GM21360 (cell line): ENCODE measurements at regions not wholly inside any gene's neighbourhood (a gene's known extent, or its start where the extent isn't known, plus 50 kb on each side); places are given as distances from the start of the nearest gene placed in this dataset.

Experiments used
- ATAC-seq: cut with Tn5 transposase; IDR thresholded peaks from one replicate; pipeline ENCODE4 v1.9.1; 2021; ENCODE audit warnings: mild to moderate bottlenecking, moderate library complexity; ENCODE audit not compliant: unreplicated experiment

GRCh38 chr4:174122705-174123104 lies 160.8 kb downstream of the FBXO8 start:
- ATAC-seq, result no peak

DNA sequence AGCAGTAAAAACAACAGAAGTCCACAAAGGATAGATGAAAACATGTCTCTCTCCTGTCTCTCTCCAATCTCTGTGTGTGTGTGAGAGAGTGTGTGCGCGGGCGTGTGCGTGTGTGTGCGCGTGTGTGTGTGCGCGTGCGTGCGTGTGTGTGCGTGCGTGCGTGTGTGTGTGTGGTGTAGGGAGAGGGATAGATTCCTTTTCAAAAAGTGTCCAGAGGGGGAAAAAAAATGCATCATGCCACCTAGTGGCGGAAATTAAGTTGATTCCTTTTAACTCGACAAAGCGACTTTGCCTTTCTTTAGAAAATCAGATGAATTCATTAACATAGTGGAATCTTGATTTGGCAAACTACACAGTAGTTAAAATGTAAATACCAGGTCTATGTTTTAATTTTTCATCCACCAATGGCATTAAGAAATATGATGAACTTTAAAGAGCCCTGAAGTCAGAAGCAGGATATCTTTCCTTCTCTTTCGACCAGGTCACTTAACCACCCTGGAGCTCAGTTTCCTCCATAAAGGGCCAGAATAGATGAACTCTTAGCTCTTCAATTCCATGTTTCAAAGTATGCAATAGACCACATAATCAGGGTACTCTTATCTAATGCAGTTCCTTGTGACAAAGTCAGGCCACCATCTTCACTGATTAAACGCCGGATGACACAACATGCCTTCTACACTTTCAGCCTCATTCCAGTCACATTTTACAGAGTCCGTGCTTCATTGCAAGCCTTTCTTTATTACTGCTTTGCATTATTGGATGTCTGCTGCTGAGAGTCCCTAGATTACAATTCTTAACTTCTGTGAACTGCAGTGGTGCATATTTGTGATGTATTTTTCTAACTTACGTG lies 162.8 kb downstream of the FBXO8 start:
- ATAC-seq, result peak; percentile 46

- no peak for ATAC-seq
Measured at GRCh38 chr4:174119830-174120229, 163.6 kb downstream of the FBXO8 start.

DNA sequence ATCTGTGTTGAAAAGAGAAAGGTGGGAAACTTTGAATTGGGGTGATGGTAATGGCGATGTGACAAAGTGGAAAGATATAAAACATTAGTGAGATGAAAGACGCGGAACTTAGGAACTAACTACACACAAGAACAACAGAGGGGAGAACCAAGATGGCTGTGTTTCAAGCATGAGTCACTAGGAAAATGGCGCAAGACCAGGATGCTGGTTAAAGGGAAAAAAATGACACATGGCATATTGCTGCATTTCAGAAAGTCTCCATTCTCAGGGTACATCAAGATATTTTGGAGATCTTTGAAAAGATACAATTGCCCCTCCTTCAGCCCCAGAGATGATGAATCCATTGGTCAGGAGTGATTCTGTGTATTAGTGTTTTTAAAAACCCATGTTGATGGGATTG lies 164.4 kb downstream of the FBXO8 start:
- no peak for ATAC-seq

GRCh38 chr4:174118171-174118570 lies 165.3 kb downstream of the FBXO8 start:
- ATAC-seq, result no peak

DNA sequence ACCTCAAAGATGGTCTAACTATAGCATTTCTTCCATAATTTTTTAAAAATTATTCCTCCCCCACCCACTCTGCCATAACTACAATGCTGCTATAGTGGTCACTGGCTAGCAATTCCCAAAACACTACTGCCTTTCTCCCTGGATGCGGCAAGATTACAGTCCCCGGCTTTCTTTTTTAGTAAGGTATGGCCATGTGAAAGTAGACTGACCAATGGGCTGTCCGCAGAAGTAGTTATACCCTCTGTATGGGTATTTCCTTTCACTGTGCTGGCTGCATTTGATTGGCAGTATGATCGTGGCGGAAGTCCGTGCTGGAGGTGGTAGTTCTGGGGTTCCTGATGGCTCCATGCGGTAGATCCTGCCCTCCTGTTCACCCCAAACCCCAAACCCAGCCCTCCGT lies 166.0 kb downstream of the FBXO8 start:
- no peak for ATAC-seq

DNA sequence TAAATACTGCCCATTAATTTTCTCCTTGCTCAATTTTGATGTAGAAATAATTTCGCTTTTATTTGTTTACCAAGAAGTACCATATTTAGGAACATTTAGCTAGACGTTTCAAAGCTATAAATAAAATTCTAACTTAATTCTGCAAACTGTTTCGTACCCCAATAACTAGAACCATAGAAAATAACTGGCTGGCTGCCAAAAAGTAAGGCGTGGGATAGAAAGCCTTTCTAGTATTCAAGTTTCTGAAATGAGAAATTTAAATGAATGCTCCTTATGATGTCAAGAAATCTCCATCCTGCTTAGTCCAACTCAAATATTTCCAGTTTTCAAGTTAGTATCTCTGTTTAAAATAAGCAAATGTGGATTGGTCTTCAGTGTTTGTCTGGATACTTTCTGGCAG lies 167.4 kb downstream of the FBXO8 start:
- ATAC-seq, result no peak

GRCh38 chr4:174111422-174111821 lies 172.0 kb downstream of the FBXO8 start:
- ATAC-seq, result no peak

DNA sequence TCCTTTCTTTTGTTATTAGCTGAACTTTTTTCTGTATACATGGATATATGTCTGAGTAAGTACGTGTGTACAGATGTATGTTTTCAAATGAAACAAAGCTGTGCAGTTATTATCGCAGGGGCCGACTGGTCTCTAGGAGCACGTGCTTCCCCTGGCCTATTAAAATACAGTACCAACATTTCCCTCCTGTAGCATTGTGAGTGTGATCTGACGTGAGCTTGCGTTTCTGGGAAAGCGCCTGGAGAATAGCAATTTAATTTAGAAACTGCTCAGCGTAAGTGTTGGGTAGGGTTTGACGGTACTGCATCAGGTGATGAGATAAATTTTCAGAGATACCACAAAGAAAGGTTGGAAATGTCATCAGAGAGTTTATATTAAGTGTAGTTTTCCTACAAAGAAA lies 173.3 kb downstream of the FBXO8 start:
- no peak for ATAC-seq

DNA sequence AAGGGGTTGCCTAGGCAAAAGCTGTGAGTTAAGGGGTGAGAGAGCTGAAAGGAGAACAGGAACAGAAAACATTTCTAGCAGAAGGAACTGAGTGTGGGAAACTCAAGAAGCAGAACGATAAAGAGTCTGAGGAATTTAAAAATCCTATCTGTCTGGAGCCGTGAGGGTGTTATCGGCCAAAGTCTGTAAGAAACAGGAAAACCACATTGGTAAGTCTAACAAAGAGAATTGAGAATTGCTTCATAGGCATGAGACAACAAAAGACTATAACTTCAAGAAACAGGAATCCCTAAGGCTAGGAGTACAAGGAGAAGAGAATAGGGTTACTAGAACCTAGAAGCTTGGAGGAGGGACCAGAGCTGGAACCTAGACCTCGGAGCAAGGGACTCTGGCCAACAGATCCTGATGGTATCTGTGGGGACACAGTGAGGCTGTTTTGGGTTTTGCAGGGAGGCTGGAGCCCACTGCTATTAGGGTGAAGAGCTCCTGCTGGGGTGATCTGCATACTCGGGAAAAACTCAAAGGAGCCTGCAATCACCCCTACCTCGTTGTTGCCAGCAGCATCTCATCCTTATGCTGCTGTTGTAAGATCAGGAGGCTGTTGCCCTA lies 175.6 kb downstream of the FBXO8 start:
- no peak for ATAC-seq

- no peak for ATAC-seq
Measured at GRCh38 chr4:174105202-174105601, 178.3 kb downstream of the FBXO8 start.

GRCh38 chr4:174100910-174101309 lies 182.6 kb downstream of the FBXO8 start:
- ATAC-seq, result no peak

DNA sequence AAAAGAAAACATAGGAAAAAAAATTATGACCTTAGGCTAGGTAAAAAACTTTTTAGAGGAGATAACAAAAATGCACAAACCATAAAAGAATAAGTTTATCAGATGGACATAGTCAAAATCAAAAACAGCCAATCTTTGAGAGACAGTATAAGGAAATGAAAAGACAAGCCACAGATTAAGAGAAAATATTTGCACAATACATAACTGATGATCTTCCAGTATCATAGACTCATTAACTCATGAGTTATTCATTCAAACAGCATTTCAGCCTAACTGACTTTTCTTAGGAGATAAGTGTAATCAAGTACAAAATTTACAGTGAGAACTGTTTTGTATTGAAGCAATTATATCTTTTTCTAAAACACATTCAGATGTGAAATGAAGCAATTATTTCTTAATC lies 183.8 kb downstream of the FBXO8 start:
- ATAC-seq, result no peak

DNA sequence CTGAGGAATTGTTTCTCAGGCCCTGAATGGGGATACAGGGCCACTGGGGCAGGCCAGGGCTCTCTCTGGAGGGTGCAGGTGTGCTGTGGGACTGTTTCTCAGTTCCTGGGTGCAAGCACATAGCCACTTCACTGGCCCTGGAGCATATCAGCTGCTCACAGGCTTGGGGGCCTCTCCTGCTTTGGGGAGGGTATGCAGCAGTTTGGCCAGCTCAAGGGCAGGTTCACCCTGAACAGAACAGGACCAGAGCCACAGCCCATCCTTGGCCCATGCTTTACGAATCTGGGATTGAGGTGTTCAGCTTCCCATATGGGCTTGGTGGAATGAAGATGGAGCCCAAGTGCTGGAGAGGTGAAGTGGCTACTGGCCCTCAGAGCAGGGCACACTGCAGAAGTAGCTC lies 186.5 kb downstream of the FBXO8 start:
- ATAC-seq, result no peak

DNA sequence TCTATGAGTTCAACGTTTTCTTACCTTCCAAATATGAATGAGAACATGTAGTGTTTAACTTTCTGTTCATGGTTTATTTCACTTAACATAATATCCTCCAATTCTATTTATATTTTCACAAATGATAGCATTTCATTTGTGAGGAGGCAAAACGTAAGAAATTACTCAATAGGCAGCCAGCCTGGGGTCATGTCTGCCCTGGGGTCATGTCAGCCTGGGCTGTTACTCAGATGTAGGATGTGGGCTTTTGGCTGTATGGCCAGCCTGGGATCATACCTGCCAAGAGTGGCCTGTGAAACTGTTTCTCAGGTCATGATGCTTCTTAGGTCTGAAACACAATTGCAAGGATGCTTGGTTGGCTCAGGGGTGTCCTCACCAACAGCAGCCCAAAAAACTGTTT lies 187.0 kb downstream of the FBXO8 start:
- no peak for ATAC-seq

DNA sequence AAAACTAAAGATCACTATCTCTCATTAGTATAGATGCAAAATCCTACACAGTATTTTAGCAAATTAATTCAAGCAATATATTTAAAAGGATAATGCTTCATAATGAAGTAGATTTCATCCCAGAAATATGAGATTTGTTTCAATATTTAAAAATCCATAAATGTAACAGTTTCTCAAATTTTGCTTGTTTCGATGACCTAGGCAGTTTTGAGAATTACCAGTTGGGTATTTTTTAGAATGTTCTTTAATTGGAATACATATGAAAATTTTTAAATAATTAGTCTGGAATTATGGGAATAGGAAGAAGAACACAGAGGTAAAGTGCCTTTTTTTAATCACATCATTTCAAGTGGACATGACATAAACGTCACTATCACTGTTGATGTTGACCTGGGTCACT lies 192.3 kb downstream of the FBXO8 start:
- ATAC-seq, result no peak

GRCh38 chr4:174089711-174090110 lies 193.8 kb downstream of the FBXO8 start:
- no peak for ATAC-seq

DNA sequence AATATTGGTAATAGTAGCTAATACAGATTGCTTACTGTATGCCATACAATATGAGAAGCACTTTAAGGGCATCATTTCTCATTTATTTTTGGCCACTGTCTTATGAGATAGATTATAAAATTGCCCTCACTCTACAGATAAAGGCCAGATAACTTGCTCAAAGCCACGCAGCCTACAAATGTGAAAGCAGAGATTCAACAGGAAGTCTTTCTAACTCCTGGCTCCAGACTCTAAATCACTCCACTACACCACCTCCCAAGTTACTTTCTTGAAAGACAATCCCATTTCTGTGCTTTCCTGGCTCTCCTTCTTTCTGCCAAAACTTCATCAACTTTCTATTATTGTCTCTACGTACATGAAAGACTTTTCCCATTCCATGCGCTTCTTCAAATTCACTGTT lies 194.7 kb downstream of the FBXO8 start:
- no peak for ATAC-seq

DNA sequence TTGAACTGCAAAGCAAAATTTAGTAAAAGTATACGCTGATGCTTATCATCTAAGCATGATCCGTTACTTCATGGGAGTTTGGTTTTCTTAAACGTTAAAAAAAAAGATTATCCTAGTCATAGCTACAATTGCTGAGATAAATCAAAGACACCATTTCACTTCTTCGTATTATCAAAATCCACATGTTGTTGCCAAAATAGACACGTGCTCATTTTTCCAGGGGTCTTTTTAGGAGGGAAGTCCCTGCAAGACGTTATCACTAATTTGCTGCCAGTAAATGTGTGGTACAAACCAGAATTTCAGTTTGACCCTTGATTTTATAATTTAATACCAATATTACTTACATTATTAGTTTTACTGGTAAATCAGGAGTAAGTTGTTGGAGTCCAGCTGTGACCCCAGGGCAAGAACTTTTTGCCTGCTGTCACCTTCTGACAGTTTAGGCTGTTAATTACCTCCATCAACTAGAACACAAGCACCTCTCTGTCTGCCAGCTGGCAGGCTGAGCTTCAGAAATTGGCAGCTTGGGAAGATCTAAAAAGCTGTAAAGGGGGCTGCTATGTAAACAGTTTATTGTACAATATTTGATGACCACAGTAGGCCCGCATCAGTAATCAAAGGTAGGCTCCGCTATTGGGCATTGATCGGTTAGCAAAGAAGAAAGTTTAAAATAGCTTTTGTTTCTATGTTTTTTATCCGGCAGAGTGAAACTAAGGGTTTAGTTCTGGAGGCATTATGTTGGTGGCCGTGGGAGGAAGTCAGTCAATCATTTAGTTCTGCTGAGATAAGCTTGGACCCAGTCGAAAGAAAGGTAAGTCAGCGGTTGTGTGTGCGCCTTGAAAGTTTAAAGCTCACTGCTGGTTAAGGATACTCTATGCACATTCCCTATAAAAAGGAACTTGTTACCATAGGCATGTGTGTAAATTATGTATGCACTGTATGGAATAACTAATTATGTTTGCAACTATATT lies 196.4 kb downstream of the FBXO8 start:
- ATAC-seq, result no peak

GRCh38 chr4:174084981-174085380 lies 198.5 kb downstream of the FBXO8 start:
- ATAC-seq, result no peak

DNA sequence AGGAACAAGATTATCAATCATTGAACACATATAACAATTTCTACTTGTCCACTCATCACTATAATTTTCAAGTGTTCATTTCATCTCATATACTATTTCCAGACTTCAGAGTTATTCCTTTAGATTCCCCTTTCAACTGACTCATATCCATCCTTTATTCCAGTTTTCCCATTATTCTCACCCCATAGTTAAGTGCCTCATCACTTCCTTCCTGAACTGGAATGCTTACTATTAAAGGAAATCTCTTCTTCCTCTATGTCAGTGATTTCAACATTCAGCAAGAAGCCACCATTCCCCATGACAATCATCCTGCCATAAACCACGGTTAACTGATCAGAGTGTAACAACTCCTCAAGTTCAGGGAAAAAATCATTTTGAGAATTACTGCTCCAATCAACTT lies 198.9 kb downstream of the FBXO8 start:
- no peak for ATAC-seq
